Omental fat pad (tissue), 3 donors: ENCODE measurements at regions not wholly inside any gene's neighbourhood (a gene's known extent, or its start where the extent isn't known, plus 50 kb on each side); places are given as distances from the start of the nearest gene placed in this dataset.

Experiments
- ATAC-seq: fragments of 150-250 bp; one replicate; pipeline ENCODE4 v1.9.1; 2016; ENCODE audit warnings: mild to moderate bottlenecking, moderate library complexity; ENCODE audit not compliant: low FRiP score
- DNase-seq: peaks from one replicate; pipeline ENCODE4 v3.0.0-alpha.2; 2019; ENCODE audit warnings: low spot score
- TF ChIP-seq, protein P1 (sequence below), 3 donors: fragments of 450-650 bp; IDR thresholded peaks; one replicate each; pipeline ENCODE4 v1.5.1; 2016 to 2017; ENCODE audit warnings: antibody characterized with exemption in 3 of 3, mild to moderate bottlenecking in 3 of 3, moderate library complexity in 2 of 3

DNA sequence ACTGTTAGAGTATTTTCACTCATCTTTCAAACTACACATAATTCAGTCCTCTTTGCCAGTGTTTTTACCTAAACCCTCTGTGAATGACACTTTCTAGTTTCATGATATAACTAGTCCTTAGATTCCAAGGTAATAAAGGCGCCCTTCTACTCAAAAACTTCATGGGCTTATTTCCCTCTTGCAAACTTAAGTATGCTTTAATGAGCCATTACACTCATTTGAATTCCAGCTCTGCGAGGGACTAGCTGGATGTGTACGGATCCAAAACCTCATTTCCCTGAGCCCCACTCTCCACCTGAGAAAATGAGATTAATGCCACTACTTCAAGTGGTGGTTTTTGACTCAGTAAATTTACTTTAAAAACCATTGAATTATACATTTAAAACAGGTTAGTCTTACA is 141.1 kb downstream of the NDUFA12 start:
- TF ChIP-seq, protein P1, sequence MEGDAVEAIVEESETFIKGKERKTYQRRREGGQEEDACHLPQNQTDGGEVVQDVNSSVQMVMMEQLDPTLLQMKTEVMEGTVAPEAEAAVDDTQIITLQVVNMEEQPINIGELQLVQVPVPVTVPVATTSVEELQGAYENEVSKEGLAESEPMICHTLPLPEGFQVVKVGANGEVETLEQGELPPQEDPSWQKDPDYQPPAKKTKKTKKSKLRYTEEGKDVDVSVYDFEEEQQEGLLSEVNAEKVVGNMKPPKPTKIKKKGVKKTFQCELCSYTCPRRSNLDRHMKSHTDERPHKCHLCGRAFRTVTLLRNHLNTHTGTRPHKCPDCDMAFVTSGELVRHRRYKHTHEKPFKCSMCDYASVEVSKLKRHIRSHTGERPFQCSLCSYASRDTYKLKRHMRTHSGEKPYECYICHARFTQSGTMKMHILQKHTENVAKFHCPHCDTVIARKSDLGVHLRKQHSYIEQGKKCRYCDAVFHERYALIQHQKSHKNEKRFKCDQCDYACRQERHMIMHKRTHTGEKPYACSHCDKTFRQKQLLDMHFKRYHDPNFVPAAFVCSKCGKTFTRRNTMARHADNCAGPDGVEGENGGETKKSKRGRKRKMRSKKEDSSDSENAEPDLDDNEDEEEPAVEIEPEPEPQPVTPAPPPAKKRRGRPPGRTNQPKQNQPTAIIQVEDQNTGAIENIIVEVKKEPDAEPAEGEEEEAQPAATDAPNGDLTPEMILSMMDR (IDR thresholded peaks at IDR 0.05), result no peak
- ATAC-seq, result no peak
- DNase-seq, result no peak

DNA sequence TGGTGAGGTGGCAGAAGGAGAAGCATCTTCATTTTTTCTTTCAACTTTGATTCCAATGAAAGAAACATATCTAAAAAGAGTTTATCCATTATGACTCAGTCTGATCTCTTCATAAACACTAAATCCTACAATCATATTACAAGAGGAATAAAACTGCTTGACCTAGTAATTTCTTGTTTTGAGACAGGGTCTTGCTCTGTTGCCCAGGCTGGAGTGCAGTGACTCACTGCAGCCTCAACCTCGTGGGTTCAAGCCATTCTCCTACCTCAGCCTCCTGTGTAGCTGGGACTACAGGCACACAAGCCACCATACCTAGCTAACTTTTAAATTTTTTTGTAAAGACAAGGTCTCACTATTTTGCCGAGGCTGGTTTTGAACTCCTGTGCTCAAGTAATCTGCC is 147.2 kb downstream of the NDUFA12 start:
- TF ChIP-seq, protein P1 (IDR thresholded peaks at IDR 0.05), result no peak
- DNase-seq, result no peak
- no peak for ATAC-seq

DNA sequence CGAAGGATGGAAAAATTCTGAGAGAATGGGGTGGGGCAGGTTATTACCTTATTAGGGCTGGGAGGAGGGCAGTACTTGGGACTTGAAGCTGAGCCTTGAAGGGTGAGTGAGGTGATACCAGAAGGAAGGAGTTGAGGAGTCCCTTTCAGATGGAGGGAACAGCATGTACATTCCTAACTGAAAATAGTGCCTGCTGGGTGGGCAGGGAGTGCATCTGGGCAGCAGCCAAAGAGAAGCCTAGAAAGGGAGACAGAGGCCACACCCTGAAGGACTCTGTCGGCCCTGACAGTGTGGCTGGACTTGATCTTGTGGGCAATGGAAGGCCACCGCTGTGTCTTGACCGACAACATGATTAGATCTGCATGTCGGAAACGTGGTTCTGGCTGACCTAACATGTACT is 147.6 kb downstream of the NDUFA12 start:
- TF ChIP-seq, protein P1 (IDR thresholded peaks at IDR 0.05), result no peak
- ATAC-seq, result no peak
- DNase-seq, result no peak

DNA sequence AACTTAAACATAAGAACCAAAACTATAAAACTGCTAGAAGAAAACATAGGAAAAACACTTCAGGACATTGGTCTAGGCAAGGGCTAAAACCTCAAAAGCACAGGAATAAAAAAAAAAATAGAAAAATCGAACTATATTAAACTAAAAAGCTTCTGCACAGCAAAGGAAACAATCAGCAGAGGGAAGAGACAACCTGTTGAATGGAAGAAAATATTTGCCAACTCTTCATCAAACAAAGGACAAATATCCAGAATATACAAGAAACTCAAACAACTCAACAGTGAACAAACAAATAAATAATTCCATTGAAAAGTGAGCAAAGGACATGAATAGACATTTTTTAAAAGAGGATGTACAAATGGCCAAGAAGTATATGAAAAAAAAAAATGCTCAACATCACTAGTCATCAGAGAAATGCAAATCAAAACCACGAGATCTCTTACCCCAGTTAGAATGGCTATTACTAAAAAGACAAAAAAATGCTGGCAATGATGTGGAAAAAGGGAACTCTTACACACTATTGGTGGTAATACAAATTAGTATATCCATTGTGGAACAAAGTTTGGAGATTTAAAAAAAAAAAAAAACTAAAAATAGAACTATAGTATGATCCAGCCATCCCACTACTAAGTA is 152.0 kb downstream of the NDUFA12 start:
- TF ChIP-seq, protein P1 (IDR thresholded peaks at IDR 0.05), result no peak
- no peak for DNase-seq
- no peak for ATAC-seq

DNA sequence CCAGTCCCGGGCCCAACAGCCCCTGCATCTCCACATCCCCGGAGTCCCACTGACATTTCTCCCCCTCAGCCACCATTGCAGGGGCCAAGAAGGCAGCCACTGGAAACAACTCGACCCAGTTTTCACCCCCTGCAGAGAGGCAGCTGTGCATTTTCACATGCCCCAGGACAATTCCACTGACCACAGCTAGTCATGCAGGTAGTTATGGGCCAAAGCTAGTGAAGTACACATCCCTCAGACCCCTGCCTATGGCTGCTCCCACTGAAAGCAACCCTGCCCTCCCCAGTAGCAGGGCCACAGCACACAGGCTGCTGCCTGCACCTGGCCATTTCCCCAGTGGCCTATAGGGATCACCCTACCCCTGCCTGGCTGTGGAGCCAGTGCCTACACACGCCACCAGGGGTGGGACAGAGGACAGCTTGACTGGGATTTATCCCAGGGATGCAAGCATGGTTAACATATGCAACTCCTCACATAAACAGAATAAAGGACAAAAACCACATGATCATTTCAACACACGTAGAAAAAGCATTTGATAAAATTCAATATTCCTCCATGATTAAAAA is 154.0 kb downstream of the NDUFA12 start:
- ATAC-seq (no peak), DNase-seq (no peak)
- TF ChIP-seq, protein P1 (IDR thresholded peaks at IDR 0.05), result no peak

DNA sequence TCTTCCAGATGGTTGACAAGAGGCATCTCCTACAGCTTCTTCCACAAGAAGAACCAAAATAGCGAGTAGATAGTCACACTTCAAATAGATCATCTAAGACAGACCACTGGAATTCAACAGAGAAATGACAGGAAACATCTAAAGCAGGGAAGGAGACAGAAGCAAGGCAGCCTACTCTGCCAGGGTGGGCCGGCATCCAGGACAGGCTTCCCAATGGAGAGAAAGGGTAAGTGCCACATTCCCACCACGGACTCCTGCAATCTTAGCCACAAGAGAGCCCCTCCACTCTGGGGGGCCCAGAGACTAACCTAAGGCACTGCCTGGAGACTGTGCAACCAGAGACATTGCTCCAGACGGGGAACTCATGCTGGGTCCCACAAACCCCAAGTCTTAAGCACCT is 154.5 kb downstream of the NDUFA12 start:
- TF ChIP-seq, protein P1 (IDR thresholded peaks at IDR 0.05), result no peak
- DNase-seq, result no peak
- ATAC-seq, result no peak

DNA sequence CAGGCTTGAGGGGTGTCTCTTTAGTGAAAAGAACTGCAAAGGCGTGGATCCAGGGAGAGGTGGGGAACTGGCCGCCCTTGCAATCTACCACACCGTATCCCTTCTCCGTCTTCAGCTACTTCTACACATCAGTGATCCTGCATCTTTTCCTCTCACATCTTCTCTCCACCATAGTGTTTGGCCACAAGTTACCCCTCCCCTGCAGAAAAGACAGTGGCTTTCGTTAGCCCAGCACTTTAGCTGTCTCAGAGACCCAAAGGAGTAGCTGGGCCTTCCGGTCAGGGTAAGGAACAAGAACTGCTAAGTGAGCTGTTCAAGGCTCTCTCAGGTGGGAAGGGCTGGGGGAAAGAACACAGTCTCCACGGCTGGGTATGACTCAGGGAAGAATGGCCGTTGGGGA is 158.4 kb downstream of the NDUFA12 start:
- ATAC-seq (no peak), DNase-seq (no peak)
- TF ChIP-seq, protein P1 (IDR thresholded peaks at IDR 0.05), result no peak
